Right lobe of liver (tissue), 6 donors: ENCODE measurements at regions not wholly inside any gene's neighbourhood (a gene's known extent, or its start where the extent isn't known, plus 50 kb on each side); places are given as distances from the start of the nearest gene placed in this dataset.

ENCODE experiments used
- ATAC-seq, 4 donors: fragments of 200-7000 bp; cut with Tn5 transposase; one replicate each; pipeline ENCODE4 v1.9.1; 2020; ENCODE audit warnings: mild to moderate bottlenecking in 4 of 4, moderate library complexity in 4 of 4
- DNase-seq, 3 donors: peaks; one replicate each; pipeline ENCODE4 v3.0.0-alpha.2; 2020
- H3K27ac ChIP-seq, 3 donors: fragments of 200-600 bp; one replicate each; pipeline ENCODE4 v1.8.0; 2022
- H3K27me3 ChIP-seq, 2 donors: fragments of 200-600 bp; one replicate each; pipeline ENCODE4 v1.8.0; 2022
- H3K36me3 ChIP-seq, 4 donors: fragments of 200-600 bp; sonication (generic) in 1 of 4; one replicate each; pipeline versions ENCODE4 v1.5.1 to v1.8.0; 2017 to 2022; ENCODE audit warnings: control low read depth in 1 of 4
- H3K4me1 ChIP-seq, 4 donors: fragments of 200-600 bp; sonication (generic) in 1 of 4; one replicate each; pipeline versions ENCODE4 v1.5.1 to v1.8.0; 2017 to 2022; ENCODE audit warnings: control low read depth in 1 of 4
- H3K4me3 ChIP-seq, 3 donors: fragments of 200-600 bp; one replicate each; pipeline ENCODE4 v1.8.0; 2022
- H3K9me3 ChIP-seq, 4 donors: fragments of 200-600 bp; sonication (generic) in 1 of 4; one replicate each; pipeline versions ENCODE4 v1.5.1 to v1.8.0; 2017 to 2022; ENCODE audit warnings: control low read depth in 1 of 4
- POLR2A ChIP-seq: fragments of 450-650 bp; IDR thresholded peaks from one replicate; pipeline ENCODE4 v1.6.1; 2017; ENCODE audit warnings: antibody characterized with exemption, mild to moderate bottlenecking
- WGBS: methylation state at CpG from one replicate; pipeline ENCODE4 v1.1.6; 2018; ENCODE audit warnings: low coverage, low lambda C conversion rate; ENCODE audit not compliant: insufficient coverage; ENCODE audit errors: missing lambda C conversion rate; 5-methylcytosine and 5-hydroxymethylcytosine counted together
- intact Hi-C, 2 donors: fragments of 100-400 bp; cut with DNase I; formaldehyde crosslinking; loops; one replicate each; pipeline versions ENCODE4 v1.11.2 to v1.14.1; 2022
- TF ChIP-seq, protein P1 (sequence below), 4 donors: fragments of 200-600 bp in 3 of 4; fragments of 450-650 bp in 1 of 4; IDR thresholded peaks; one replicate each; pipeline versions ENCODE4 v1.5.1 to v1.8.0; 2016 to 2022; ENCODE audit warnings: antibody characterized with exemption in 4 of 4, mild to moderate bottlenecking in 2 of 4
- donor health status: DM: no; HTN: yes; CAD: no.
- donor health status: DM: no; HTN: no; CAD: no.
- donor health status: DM: no; HTN: no; CAD: no.
- donor health status: DM: no; HTN: yes; CAD: no.
- donor health status: DM: no; HTN: yes; CAD: no.

DNA sequence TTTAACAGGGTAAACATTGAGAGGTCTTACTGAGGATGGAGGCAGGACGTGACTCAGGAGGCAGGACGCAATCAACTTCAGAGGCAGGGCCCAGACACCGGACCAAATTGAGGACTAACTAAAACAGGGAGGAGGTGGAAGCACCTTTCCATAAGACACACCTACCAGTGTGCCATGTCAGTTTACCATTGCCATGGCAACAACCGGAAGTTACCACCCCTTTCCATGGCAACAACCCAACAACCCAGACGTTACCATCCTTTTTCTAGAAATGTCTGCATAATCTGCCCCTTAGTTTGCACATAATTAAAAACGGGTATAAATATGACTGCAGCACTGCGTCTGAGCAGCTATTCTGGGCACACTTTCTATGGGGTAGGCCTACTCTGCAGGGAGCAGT is 53.5 kb upstream of the SOX21 start:
- intact Hi-C loops, result no loop called here
- no peak overlapping the region for H3K27ac ChIP-seq

DNA sequence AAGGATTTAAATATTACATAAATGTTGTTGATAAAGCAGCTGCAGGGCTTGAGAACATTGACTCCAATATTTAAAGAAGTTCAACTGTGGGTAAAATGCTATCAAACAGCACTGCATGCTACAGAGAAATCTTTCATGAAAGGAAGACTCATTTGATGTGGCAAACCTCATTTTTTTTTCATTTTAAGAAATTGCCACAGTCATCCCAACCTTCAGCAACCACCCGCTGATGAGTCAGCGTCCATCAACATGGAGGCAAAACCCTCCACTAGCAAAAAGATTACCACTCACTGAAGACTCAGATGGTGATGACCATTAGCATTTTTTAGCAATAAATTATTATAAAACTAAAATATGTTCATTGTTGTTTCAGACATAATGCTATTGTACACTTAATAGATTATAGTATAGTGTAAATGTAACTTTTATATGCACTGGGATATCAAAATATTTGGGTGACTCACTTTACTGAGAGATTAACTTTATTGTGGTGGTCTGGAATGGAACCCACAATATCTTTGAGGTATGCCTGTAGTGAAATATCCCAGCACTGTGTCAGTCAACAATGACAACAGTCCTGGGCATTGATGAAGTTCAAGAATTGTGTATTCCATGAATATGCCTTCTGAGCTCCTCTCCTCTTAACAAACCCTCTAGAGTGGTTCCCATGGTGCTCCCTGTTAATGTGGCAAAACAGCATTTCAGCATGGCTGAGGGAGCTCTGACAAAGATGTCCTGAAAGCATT is 52.4 kb upstream of the SOX21 start:
- Histone ChIP-seq H3K27ac (no peak overlapping the region), H3K9me3 (no peaks in the 10 kb centered on the region), H3K27me3 (no peaks in the 10 kb centered on the region), H3K4me1 (no peaks in the 10 kb centered on the region), H3K4me3 (no peak overlapping the region), H3K36me3 (no peaks in the 10 kb centered on the region)
- WGBS, result 73% methylated on average over 2 of the region's 2 CpGs
- intact Hi-C loops, result no loop called here
- DNase-seq (no peak), ATAC-seq (no peak)
- TF ChIP-seq POLR2A, result no peak
- TF ChIP-seq, protein P1, sequence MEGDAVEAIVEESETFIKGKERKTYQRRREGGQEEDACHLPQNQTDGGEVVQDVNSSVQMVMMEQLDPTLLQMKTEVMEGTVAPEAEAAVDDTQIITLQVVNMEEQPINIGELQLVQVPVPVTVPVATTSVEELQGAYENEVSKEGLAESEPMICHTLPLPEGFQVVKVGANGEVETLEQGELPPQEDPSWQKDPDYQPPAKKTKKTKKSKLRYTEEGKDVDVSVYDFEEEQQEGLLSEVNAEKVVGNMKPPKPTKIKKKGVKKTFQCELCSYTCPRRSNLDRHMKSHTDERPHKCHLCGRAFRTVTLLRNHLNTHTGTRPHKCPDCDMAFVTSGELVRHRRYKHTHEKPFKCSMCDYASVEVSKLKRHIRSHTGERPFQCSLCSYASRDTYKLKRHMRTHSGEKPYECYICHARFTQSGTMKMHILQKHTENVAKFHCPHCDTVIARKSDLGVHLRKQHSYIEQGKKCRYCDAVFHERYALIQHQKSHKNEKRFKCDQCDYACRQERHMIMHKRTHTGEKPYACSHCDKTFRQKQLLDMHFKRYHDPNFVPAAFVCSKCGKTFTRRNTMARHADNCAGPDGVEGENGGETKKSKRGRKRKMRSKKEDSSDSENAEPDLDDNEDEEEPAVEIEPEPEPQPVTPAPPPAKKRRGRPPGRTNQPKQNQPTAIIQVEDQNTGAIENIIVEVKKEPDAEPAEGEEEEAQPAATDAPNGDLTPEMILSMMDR (IDR thresholded peaks at IDR 0.05), result no peak

More for the DNA sequence above, 53.5 kb upstream of the SOX21 start:
- Histone ChIP-seq H3K36me3 (no peaks in the 10 kb centered on the region), H3K4me1 (no peaks in the 10 kb centered on the region), H3K27me3 (no peaks in the 10 kb centered on the region), H3K9me3 (no peaks in the 10 kb centered on the region), H3K4me3 (no peak overlapping the region)
- no peak for ATAC-seq
- DNase-seq, result no peak
- whole genome bisulfite sequencing, result 76% methylated on average over 6 of the region's 7 CpGs
- TF ChIP-seq, protein P1 (IDR thresholded peaks at IDR 0.05), result no peak
- TF ChIP-seq POLR2A, result no peak
